ENCODE measurements at regions not wholly inside any gene's neighbourhood (a gene's known extent, or its start where the extent isn't known, plus 50 kb on each side); places are given as distances from the start of the nearest gene placed in this dataset.

- H3K27ac ChIP-seq, result no peak overlapping the region
- H3K9me3 ChIP-seq, result no peaks in the 10 kb centered on the region
- no peak for TF ChIP-seq CTCF (IDR thresholded peaks at IDR 0.05)
- H3K4me3 ChIP-seq (ENCODE audit: low read depth in 1 of 2, low read length in 1 of 2), result no peak overlapping the region
- no peaks in the 10 kb centered on the region for H3K27me3 ChIP-seq
- H3K4me1 ChIP-seq (ENCODE audit: control insufficient read depth in 1 of 2, insufficient read depth in 1 of 2, low read depth in 1 of 2, low read length in 1 of 2), result no peaks in the 10 kb centered on the region
- H3K36me3 ChIP-seq, result no peaks in the 10 kb centered on the region
Measured at GRCh38 chr6:133644892-133645619, 243.9 kb upstream of the TCF21 start.

- no peak for TF ChIP-seq CTCF (IDR thresholded peaks at IDR 0.05)
- Histone ChIP-seq H3K27me3 (no peaks in the 10 kb centered on the region), H3K36me3 (no peaks in the 10 kb centered on the region), H3K9me3 (no peaks in the 10 kb centered on the region), H3K27ac (no peak overlapping the region), H3K4me1 (ENCODE audit: control insufficient read depth in 1 of 2, insufficient read depth in 1 of 2, low read depth in 1 of 2, low read length in 1 of 2) (no peaks in the 10 kb centered on the region), H3K4me3 (ENCODE audit: low read depth in 1 of 2, low read length in 1 of 2) (no peak overlapping the region)
Measured at GRCh38 chr6:133645966-133646740, 242.8 kb upstream of the TCF21 start.

GRCh38 chr6:133648581-133648980 is 240.3 kb upstream of the TCF21 start:
- no peaks in the 10 kb centered on the region for H3K36me3 ChIP-seq
- H3K4me3 ChIP-seq (ENCODE audit: low read depth in 1 of 2, low read length in 1 of 2), result no peak overlapping the region
- H3K27ac ChIP-seq, result no peak overlapping the region
- H3K27me3 ChIP-seq, result no peaks in the 10 kb centered on the region
- no peaks in the 10 kb centered on the region for H3K4me1 ChIP-seq (ENCODE audit: control insufficient read depth in 1 of 2, insufficient read depth in 1 of 2, low read depth in 1 of 2, low read length in 1 of 2)
- no peak for TF ChIP-seq CTCF (IDR thresholded peaks at IDR 0.05)
- H3K9me3 ChIP-seq, result no peaks in the 10 kb centered on the region

GRCh38 chr6:133671376-133671775 is 217.5 kb upstream of the TCF21 start:
- no peaks in the 10 kb centered on the region for H3K4me1 ChIP-seq (ENCODE audit: control insufficient read depth in 1 of 2, insufficient read depth in 1 of 2, low read depth in 1 of 2, low read length in 1 of 2)
- no peaks in the 10 kb centered on the region for H3K27me3 ChIP-seq
- no peak for TF ChIP-seq CTCF (IDR thresholded peaks at IDR 0.05)
- no peaks in the 10 kb centered on the region for H3K9me3 ChIP-seq
- no peaks in the 10 kb centered on the region for H3K36me3 ChIP-seq
- no peak overlapping the region for H3K27ac ChIP-seq
- H3K4me3 ChIP-seq (ENCODE audit: low read depth in 1 of 2, low read length in 1 of 2), result no peak overlapping the region

GRCh38 chr6:133673056-133673455 is 215.9 kb upstream of the TCF21 start:
- no peak overlapping the region for H3K4me3 ChIP-seq (ENCODE audit: low read depth in 1 of 2, low read length in 1 of 2)
- no peaks in the 10 kb centered on the region for H3K36me3 ChIP-seq
- H3K27ac ChIP-seq, result no peak overlapping the region
- H3K4me1 ChIP-seq (ENCODE audit: control insufficient read depth in 1 of 2, insufficient read depth in 1 of 2, low read depth in 1 of 2, low read length in 1 of 2), result no peaks in the 10 kb centered on the region
- H3K27me3 ChIP-seq, result no peaks in the 10 kb centered on the region
- H3K9me3 ChIP-seq, result no peaks in the 10 kb centered on the region
- TF ChIP-seq CTCF (IDR thresholded peaks at IDR 0.05), result no peak
